ENCODE measurements at regions not wholly inside any gene's neighbourhood (a gene's known extent, or its start where the extent isn't known, plus 50 kb on each side); places are given as distances from the start of the nearest gene placed in this dataset.

DNA sequence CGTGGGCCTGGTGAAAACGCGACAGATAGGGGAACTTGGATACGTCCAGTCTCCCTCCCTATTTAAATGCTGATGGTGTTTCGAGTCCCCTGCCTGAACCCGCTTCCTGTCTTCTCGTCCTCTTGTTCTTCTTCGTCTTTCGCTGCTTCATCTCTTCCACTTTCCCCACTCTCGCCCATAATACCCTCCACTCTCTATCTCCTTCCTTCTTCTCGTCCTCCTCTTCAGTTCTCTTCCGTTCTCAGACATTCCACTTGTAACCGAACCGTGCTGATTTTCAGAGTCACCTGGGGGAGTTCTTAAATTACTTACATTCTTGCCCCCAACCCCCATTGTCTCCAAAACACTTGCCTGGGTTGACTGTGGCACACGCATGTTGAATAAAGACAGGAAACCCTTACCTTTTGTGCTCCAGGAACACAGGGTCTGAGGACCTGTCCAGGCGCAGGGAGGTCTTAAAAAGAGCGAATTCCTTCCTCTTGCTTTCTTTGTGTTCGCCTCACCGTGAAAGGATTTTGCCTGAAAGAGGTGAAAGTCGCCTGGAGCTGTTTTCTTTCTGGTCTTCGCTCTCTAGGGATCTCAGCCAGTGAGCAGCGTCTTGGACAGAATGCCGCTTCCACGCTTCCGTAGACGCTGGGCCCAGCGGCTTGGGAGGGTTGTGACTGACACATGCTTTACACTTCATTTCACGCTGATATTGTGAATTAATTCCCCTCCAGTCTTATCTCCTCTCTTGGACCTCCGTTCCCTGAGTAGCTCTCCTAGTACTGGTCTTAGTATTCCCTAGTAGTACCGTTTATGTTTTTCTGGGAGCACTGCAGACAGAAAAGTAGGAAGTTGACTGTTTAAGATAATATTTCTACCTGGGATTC is 184.0 kb downstream of the GPX5 start:
- no peak for DNase-seq

DNA sequence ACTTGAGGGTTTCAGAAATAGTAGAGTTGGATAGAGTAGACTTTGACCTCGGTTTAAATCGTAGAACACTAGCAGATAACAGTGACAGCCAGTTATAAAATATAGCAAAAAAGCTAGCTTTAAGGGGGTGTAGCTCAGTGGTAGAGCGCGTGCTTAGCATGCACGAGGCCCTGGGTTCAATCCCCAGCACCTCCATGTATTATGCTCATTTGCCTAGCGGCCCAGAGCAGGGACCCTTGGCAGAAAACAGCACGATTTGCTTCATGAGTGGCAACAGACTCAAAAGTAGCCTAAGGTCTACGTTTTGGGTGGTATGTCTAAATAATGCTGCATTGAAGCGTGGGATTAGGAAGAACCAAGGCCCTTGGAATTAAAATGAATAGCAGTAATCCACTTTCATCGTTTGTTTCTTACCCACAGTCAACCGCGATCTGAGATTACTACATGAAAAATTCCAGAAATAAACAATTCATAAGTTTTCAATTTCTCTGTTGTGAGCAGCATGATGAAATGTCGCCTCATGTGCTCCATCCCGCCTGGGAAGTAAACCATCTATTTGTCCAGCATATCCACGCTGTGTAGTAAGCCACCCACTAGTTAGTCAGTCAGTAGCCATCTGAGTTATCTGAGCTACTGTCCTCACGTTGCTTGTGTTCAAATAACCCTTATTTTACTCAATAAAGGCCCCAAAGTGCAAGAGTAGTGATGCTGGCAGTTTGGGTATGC is 184.9 kb downstream of the GPX5 start:
- no peak for DNase-seq

DNA sequence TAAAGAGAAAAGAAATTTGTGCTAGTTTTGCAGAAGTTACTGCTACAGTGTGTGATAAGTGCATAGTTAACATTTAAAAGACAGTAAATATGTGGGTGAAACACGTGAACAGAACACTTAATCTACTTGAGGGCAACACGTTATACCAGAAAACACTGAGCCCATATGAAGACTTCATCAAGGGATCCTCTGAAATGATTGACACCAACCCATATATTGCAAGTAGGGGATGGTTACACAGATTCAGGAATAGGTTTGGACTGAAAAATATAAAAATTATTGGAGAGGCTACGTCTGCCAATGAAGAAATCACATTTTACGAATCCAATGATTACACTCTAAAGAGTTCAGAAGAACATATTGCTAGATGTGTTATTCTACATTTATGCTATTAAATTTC is 185.6 kb downstream of the GPX5 start:
- DNase-seq: no peak

- DNase-seq: no peak
These were observed 186.2 kb downstream of the GPX5 start for GRCh38 chr6:28711788-28712341.

GRCh38 chr6:28712982-28713381 is 187.3 kb downstream of the GPX5 start:
- DNase-seq: no peak

- DNase-seq: no peak
These were observed 193.7 kb downstream of the GPX5 start for GRCh38 chr6:28719275-28719940.

- no peak for DNase-seq
These were observed 194.9 kb downstream of the GPX5 start for GRCh38 chr6:28720357-28721231.

- DNase-seq: no peak
These were observed 195.7 kb downstream of the GPX5 start for GRCh38 chr6:28721372-28721771.

DNA sequence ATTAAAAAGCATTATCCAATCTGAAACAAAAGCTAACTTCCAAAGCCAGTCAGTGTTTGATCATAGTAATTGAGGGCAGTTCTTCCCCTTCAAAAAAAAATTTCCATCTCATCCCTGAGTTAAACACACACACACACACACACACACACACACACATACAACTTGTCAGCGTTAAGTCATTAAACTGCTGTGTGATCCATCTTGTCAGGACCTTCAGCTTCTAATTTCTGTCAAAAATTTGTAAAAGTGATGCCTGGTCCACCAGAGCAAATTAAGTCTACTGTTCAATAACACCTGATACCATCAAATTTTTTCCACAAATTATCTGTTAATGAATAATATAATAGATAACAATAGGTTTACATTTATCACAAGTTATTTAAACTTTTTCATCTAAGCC is 198.7 kb downstream of the GPX5 start:
- no peak for DNase-seq

DNA sequence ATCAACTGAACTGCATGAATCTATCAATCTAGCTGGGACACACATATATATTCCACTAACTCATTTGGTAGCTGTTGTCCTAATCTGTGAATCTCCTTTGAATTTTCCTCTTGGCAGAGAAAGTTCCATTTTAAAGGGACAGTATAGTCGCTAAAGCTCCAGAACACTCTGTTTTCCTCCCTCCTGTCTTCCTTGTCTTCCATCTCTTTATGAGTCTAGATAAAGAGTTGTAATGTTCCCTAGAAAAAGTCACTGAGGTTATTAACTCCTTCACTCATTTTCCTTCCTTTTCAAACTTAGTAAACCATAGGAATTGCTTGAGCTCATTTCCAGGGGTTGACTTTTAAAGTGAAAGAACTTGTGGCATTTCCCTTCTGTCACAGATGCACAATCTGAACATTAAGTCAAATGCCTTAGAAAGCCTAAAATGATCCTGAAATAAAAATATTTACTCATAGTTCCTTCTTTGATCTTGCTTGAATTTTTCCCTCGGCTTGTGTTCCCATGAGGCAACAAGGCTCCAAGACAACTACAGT is 198.4 kb downstream of the TRIM27 start:
- no peak for DNase-seq

- DNase-seq: no peak
These were observed 197.9 kb downstream of the TRIM27 start for GRCh38 chr6:28725890-28726348.

DNA sequence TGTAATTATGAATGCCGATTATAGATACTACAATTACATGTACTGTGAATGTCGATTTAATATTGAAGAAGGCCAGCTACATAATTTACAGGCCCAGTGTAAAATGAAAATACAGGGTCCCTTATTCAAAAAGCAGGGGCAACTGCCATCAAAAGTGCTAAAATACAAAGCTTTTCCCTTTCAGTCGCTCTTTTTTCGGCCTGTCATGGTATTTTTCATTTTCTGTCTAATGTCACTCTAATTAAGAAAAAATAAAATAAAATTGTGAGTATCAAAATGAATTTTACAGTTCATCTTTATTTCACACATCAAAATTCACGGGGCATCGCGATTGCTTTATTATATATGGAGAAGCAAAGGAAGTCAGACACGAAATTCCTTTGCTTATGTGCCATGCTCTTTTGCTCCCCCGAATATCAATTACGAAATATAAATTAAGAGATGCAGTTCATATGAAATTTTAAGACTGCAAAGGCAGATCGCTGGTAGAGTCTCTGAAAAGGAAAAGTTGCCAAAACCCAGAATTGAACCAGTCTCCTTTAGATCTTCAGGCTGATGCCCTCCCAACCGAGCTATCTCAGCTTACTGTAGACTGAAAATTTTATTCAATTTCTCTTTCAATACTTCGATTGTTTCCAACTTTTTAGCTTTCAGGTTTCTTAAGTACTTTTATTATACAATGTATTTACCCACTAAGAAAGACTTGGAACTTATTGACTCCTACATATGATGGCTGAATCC is 197.0 kb downstream of the TRIM27 start:
- DNase-seq: no peak

DNA sequence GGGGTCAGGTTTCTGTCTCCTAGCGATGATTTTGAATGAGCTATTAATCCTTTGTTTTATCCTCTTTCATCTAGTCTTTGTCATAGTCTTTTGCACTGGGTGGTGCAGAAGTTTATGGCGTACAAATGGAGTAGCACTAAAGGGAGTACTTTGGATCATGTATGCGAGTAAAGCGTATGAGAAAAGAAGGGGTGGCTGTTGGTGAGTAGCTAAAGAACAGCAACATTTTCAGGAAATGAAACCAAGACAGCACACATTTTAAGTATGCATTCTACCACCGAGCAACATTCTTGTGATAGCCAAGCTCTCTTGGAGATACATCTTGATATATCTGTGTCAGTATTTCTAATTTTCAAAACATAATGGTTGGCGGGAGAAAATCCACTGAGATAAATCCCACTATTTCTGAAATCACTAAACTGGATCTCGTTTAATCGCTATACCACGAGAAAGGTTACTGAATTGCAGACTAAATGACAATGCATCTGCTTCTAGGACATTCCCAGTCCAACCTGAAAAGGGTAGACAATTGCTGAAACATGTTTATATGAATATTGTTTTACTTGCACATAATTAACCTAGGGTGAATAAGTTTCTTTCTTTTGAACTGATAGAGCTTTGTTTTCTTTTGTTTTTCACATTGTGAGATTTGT is 196.1 kb downstream of the TRIM27 start:
- DNase-seq: no peak

DNA sequence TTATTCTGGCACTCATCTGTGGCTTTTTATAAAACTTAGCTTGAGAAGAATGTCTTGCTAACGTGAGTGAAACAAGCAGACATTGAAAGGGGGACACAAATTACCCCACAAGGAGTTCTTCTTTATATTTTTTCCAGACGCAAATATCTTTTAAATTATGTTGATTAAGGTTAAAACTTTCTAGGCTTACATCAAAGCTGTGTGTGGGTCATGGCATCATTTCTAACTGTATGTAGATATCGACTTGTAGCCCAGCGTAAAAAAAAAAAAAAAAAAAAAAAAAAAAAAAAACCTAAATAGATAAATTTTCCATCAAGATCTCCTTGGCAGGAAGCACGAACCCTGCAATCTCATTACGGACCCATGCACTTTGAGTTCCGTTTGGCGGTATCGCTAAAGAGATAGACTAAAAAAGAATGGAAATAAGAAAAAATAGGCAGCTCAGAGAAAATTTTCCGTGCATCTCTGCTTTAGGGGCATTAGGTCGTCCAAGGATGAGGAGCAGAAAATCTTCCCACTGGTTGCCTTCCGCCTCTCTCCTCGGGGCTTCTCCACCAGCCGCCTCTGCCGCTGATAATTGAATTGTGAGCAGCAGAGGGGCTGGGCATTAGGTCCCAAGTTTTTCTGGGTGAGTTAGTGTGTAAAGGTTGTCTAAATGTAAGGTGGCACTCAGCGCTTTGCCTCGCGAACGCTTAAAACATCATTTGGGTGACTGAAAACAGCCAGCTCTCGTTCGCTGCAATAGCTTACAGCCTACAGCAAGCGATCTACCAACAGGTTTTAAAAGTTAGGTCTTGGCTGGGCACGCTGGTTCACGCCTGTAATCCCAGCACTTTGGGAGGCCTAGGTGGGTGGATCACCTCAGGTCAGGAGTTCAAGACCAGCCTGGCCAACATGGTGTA is 194.0 kb downstream of the TRIM27 start:
- no peak for DNase-seq

DNA sequence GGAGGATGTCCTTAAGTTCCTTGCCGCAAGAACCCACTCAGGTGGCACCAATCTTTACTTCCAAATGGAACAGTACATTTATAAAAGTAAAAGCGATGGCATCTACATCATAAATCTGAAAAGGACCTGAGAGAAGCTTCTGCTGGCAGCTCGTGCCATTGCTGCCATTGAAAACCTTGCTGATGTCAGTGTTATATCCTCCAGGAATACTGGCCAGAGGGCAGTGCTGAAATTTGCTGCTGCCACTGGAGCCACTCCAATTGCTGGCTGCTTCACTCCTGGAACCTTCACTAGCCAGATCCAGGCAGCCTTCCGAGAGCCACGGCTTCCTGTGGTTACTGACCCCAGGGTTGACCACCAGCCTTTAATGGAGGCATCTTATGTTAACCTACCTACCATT is 191.7 kb downstream of the TRIM27 start:
- DNase-seq: no peak

DNA sequence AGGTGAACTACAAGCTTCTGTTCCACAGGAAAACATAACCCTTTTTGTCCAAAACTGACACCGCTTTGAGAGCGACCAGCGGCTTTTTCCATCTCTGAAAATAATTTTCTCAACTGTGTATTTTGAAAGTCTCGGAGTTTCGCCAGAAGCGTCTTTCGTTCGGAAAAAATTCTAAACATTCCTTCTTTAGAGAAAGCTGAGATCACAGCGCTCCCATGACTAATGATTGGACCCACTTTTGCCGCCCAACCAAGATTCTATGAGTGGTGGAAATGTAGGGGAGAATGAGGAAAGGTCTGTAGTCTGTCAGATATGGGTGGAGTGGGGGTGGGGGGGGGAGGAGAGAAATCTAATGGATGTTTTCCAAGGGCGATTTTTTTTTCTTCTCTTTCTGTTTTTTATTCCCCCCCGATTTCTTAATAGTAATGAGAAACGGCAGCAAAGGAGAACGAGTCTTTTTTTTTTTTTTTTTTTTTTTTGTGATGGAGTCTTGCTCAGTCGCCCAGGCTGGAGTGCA is 189.3 kb downstream of the TRIM27 start:
- DNase-seq: no peak

- no peak for DNase-seq
These were observed 187.7 kb downstream of the TRIM27 start for GRCh38 chr6:28736121-28736520.

DNA sequence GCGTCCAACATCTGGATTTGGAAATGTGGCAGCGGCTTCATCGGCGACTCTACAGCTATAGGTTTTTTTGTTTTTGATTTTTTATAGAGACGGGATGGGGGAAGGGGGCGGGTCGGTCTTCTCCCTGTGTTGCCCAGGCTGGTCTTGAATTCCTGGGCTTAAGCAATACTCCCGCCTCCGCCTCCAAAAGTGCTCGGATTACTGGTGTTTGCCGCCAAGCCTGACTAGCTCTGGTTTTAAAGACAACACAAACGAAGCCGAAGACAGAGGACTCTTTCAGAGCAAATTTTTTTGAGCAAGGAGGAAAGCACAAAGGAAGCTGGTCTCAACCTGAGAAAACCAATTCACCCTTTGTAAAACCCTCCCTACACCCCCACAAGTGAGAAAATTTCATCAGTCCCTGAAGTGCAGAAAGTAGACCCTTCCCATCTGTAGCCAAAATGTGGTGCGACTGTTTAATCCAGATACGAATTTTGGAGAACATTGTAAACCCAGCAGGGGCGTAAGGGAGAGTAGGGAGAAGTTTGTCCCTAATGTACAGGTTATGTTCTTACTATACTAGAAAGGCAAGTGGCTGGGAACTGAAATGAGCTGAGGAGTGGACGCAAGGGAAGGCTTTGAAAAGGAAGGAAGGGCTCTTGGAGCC is 185.9 kb downstream of the TRIM27 start:
- DNase-seq: no peak

DNA sequence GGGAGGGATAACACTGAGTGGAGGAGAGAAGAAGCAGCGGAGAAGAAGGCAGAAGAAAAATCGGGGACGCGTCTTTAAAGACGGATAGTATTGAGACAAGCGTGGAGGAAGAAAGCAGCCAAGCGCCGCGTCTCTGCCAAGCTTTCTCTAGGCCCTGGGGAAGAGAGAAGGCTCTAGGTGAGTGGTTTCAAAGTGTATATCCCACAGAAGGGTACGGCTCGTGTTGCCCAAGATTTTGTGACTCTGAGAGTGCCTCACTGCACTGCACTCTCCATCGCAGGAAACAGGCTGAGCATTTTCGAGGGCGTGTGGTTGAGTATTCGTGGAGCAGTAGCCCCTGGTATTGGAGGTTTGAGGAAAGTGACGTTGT is 185.4 kb downstream of the TRIM27 start:
- no peak for DNase-seq

All from CD4-positive, alpha-beta T cell treated with Interleukin-6 for 4 hours (primary cell).